ENCODE measurements at regions not wholly inside any gene's neighbourhood (a gene's known extent, or its start where the extent isn't known, plus 50 kb on each side); places are given as distances from the start of the nearest gene placed in this dataset.
"Not testable (repeated sequence)": the region's sequence is repeated elsewhere in the genome, so short reads cannot be mapped to it uniquely, and the experiment has no call there.

DNA sequence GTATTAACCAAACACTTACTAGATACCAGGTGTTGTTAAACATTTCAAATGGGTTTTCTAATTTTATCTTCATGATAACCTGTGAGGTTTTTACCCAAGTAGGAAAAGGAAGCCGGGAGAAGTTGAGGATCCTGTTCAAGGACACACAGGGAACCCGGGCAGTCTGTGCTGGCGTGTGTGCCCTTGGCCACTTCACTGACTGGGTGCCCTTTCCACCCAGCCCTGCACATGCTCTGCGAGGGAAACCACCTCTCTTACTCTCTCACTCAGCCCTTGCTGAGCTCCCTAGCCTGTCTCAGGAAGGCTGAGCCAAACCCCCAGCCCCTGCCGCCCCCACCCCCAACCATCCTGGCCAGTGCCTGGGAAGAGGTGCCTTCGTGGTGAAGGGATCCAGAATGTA is 51.8 kb downstream of the TEX44 start:
- intact Hi-C loops (cut with DNase I), result no loop called here
- no peak for DNase-seq

DNA sequence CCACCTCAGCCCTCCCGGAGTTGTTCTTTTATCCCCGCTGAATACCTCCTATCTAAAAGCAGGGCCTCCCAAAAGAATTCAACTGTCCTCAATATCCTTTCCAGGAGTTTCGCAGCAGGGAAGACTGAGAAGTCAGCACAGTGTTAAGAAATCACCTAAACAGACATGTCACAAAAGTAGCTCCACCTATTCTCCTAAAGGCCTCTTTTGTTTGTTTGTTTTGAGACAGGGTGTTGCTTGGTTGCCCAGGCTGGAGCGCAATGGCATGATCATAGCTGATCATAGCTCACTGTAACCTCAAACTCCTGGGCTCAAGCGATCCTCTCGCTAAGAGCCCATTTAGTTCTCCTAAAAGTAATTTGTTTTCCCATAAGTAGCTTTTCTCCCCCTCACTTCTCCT is 53.8 kb downstream of the TEX44 start:
- DNase-seq, result no peak
- intact Hi-C loops (cut with DNase I), result no loop called here

- DNase-seq, result peak in 40 of 42 donors; percentile 22 to 83 (median 54)
- intact Hi-C loops (cut with DNase I), result no loop called here
Observed at GRCh38 chr2:231648579-231649174, 56.0 kb downstream of the TEX44 start.

DNA sequence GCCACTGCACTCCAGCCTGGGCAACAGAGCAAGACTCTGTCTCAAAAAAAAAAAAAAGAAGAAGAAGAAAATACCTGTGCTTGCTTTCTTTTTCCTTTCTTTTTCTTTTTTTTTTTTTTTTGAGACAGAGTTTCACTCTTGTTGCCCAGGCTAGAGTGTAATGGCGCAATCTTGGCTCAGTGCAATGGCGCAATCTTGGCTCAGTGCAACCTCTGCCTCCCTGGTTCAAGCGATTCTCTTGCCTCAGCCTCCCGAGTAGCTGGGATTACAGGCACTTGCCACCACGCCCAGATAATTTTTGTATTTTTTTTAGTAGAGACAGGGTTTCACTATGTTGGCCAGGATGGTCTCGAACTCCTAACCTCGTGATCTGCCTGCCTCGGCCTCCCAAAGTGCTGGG is 56.8 kb upstream of the PTMA start:
- DNase-seq; intact Hi-C loops (cut with DNase I): not testable (repeated sequence)

GRCh38 chr2:231655488-231655887 is 52.8 kb upstream of the PTMA start:
- DNase-seq, result no peak
- intact Hi-C loops (cut with DNase I), result no loop called here

GRCh38 chr2:231655894-231656293 is 52.4 kb upstream of the PTMA start:
- DNase-seq, result no peak
- intact Hi-C loops (cut with DNase I), result no loop called here

Data from head of caudate nucleus (tissue), 42 donors.